ENCODE measurements at regions not wholly inside any gene's neighbourhood (a gene's known extent, or its start where the extent isn't known, plus 50 kb on each side); places are given as distances from the start of the nearest gene placed in this dataset.

DNA sequence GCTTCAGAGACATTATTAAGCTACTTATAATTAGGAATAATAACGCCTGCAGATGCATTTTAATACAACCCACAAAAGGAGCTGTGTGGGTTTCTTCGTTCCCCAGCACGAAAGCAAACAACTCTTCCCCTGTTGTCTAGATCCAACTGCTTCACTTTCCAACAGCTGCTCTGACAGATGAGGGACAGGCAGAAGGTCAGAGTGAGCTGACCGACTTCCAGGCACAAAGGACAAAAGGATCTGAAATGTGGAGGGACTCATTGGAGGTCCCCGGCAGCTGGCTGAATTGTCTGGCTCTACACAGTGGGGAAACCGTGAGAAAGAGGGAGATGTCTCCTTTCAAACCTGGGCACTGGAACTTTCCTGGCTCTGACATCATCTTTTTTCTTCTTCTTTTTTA lies 79.1 kb upstream of the ALDH1B1 start:
- no peak for DNase-seq (ENCODE audit: low read depth, low spot score)

DNA sequence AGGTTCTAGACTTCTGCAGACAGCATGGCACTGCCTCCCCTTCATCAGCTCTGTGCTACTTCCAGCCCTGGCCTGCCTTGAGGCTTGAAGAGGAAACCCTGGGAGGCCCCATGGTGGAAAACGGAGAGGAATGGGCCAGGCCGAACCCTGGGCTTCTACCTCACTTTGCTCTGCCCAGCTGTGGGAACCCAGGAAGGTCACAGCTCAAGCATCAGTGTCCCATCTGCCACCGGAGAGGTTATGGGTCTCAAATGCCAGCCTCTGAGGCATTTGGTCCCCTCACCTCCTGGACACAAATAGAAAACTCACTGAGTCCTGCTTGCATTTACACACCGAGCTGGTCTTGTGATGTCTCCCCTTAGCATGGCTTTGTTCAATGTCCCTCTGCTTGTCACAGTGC lies 80.1 kb upstream of the ALDH1B1 start:
- no peak for DNase-seq (ENCODE audit: low read depth, low spot score)

DNA sequence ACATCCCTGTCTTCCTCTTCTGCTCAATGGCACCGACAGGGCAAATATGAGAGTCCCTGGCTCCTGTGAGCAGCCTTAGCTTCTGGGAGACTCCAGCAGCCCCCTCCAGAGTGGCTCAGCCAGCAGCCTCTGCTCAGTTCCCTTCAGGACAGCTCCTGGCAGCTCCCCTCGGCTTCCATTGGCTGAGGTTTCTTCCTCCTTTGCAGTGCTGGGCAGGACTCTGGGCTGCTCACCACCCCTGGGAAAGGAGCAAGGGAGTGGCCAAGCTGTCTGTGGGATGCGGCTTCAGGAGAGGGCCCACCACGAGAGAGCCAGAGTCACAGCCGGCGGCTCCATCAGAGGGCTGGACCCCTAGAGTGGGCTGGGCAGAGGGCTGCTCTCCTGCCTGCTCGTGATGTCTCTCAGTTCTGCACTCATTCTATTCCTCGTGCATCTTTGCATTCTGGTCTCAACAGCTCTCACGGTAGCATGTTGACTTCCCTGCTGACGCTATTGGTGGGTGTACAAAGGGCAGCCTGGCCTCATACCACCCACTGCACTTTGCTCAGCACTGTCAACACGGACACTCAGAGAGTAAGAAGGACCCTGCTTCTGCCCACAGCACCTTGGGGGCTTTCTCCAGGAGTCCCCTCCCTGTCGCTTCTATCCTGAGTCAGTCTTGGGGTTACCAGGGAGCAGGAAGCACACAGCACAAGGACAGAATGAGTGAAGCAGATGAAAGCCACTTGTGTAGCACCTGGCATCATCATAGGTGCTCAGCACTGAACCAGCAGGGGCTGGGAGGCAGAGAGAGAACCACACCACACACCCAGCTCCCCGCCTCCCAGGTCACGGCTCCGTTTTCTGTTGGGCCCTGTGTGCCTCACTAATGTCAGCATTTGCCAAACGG lies 80.9 kb upstream of the ALDH1B1 start:
- DNase-seq (ENCODE audit: low read depth, low spot score), result peak; percentile 39

DNA sequence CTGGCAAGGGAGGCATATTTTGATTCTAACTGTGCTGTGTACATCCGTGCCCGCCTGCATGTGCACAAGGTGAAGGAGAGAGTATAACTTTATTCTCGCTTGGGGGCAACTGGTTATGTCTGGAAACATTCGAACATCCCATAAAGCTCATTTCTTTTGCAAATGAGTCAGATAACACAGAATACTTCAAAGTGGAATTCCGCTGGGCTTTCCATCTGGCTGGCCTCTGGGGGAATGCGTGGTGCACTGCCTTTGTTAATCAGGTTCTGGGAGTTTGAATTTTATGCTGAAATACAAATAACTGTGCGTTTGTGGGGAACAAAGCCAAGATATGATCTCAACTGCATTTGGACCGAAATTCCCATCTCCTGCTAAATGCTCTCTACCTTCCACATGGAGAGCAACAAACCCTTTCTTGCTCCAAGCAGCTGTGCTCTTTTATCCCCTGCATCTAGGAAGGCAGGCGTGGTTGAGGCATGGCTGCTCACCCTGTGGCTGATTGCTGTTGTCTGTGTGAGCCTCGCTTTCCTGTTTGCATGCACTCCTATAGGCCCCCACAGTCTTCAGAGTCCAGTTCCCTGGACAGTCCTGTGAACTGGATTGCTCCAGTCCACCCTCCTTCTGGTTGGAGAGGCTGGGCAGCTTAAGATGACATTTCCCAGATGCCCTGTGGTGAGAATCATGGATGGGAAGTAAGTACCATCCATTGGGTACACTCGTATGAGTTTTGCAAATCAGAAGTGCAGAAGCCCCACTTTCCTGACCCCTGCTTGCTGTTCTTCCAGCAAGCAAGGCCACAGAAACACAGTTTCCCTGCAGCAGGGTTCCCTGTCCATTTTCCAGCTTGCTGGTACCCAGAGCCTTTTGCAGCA lies 82.9 kb upstream of the ALDH1B1 start:
- peak; percentile 86 for DNase-seq (ENCODE audit: low read depth, low spot score)

DNA sequence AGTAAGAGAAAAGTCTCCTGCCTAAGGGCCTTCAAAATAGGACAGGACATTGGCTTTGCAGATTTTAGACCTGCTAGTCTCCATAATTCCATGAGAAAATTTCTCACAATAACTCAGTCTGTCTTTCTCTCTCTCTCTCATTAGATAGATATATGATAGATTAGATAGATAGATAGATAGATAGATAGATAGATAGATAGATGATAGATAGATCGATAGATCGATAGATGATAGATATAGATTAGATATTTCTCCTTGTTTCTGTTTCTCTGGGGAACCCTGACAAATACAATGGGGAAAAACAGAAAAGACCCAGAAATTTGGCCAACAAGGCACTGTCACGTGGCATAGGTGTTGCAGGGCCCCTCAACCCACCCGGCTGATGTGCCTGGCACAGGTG lies 84.4 kb upstream of the ALDH1B1 start:
- no peak for DNase-seq (ENCODE audit: low read depth, low spot score)

- no peak for DNase-seq (ENCODE audit: low read depth, low spot score)
Measured at GRCh38 chr9:38306899-38307298, 85.6 kb upstream of the ALDH1B1 start.

DNA sequence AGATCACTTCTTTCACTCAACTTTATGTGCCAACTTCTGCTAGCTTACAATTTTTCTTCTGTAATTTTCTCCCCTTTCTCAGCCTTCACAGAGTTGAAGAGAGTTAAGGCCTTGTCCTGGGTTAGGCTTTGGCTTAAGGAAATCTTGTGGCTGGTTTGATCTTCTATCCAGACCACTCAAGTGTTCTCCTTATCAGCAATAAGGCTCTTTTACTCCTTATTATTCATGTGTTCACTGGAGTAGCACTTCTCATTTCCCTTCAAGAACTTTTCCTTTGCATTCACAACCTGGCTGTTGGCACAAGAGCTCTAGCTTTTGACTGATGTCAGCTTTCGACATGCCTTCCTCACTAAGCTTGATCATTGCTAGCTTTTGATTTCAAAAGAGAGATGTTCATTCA lies 86.9 kb upstream of the ALDH1B1 start:
- DNase-seq (ENCODE audit: low read depth, low spot score), result no peak

GRCh38 chr9:38301376-38302106 lies 91.0 kb upstream of the ALDH1B1 start:
- no peak for DNase-seq (ENCODE audit: low read depth, low spot score)

GRCh38 chr9:38299856-38300255 lies 92.6 kb upstream of the ALDH1B1 start:
- DNase-seq (ENCODE audit: low read depth, low spot score), result no peak

DNA sequence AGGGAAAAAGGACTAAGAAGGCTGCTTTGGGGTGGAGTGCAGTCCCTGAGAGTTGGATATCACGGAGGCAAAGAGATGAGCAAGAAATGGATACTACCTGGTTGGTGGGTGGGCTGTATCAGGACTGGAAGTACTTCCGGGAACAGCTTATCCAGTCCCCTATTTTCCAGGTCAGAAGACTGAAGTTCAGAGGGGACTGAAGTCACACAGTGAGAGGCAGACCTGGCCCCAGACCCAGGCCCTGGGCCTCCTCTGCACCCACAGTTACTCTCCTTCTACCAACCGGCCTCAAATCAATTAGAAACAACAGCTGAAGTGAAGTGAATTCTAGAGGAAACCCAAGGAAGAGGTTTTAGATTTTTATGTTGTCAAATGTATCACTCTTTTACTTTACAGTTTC lies 93.6 kb upstream of the ALDH1B1 start:
- no peak for DNase-seq (ENCODE audit: low read depth, low spot score)

DNA sequence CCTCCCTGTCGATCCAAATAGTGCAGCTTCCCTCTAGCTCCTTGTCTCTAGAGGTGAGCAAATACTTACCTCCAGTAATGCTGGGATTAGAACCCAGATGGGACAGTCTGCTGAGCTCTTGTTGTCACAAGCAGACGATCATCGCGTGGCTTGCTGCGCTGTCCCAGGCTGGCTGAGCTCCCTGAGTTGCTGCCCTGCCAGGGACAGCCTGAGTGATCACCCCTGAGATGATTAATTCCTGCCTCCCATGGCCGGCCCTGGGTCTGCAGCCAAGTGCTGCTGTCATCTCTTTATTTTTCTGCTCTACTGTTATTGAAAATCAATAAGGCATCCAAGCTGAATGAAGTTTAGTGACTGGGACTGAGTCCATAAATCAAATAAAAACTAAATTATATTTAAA lies 94.0 kb upstream of the ALDH1B1 start:
- no peak for DNase-seq (ENCODE audit: low read depth, low spot score)

GRCh38 chr9:38296807-38297206 lies 95.7 kb upstream of the ALDH1B1 start:
- DNase-seq (ENCODE audit: low read depth, low spot score), result no peak

DNA sequence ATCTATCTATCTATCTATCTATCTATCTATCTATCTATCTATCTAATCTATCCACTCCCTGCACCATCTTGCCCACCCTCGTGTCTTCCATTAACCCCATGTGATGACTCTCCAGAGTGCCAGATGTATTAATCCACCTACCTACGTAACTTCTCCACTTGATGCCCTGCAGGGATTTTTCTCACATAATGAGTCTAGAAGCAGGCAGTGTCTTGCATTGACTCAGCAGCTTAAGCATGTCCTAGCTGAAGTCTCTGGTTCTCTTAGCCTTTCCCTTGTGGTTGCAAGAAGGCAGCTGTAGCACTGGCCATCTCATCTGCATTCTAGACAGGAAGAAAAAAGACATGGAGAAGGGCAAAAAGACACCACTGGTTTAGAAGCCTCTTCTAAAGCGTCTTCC lies 96.7 kb upstream of the ALDH1B1 start:
- no peak for DNase-seq (ENCODE audit: low read depth, low spot score)

GRCh38 chr9:38294220-38294960 lies 98.1 kb upstream of the ALDH1B1 start:
- DNase-seq (ENCODE audit: low read depth, low spot score), result peak; percentile 33

- no peak for DNase-seq (ENCODE audit: low read depth, low spot score)
Measured at GRCh38 chr9:38293022-38293421, 99.5 kb upstream of the ALDH1B1 start.

- DNase-seq (ENCODE audit: low read depth, low spot score), result no peak
Measured at GRCh38 chr9:38292480-38292879, 100.0 kb upstream of the ALDH1B1 start.

GRCh38 chr9:38289866-38290245 lies 102.6 kb upstream of the ALDH1B1 start:
- DNase-seq (ENCODE audit: low read depth, low spot score), result no peak

DNA sequence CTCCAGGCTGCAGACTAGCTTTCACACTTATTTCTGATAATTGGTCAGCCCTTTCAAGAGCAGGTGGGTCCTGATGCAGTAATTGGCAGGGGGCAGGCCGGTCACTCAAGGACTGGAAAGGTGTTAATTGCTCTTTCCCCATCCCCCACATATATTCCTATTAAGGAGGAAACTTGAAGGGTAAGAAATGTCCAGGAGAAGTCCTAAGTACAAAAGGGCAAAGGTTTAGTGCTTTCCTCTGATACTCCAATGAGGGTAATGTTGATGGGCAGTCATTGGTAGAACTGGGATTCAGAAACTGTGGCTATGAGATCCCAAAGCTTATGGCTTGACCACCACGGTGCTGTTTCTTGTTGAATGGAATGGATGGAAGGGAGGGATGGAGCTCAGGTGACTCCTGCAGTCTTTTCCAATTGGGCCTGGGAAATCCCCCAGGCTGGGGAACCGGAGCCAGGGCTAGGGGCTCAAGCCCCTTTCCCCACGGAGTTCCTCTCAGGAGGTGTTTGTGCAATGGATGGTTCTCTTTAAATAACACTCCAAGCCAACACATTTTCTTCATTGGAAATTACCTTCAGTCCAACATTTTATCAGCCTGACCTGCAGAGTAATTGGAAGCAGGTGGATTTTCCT lies 103.2 kb upstream of the ALDH1B1 start:
- no peak for DNase-seq (ENCODE audit: low read depth, low spot score)

GRCh38 chr9:38288502-38288901 lies 104.0 kb upstream of the ALDH1B1 start:
- DNase-seq (ENCODE audit: low read depth, low spot score), result no peak

- DNase-seq (ENCODE audit: low read depth, low spot score), result no peak
Measured at GRCh38 chr9:38287420-38287985, 105.0 kb upstream of the ALDH1B1 start.

- DNase-seq (ENCODE audit: low read depth, low spot score), result no peak
Measured at GRCh38 chr9:38286766-38287165, 105.7 kb upstream of the ALDH1B1 start.
